CD4-positive, alpha-beta T cell treated with Interleukin-4 for 4 hours (primary cell): ENCODE measurements at regions not wholly inside any gene's neighbourhood (a gene's known extent, or its start where the extent isn't known, plus 50 kb on each side); places are given as distances from the start of the nearest gene placed in this dataset.
"Not testable (repeated sequence)": the region's sequence is repeated elsewhere in the genome, so short reads cannot be mapped to it uniquely, and the experiment has no call there.

Experiments
- DNase-seq: peaks from one replicate; pipeline ENCODE4 v3.0.0-alpha.2; 2020

DNA sequence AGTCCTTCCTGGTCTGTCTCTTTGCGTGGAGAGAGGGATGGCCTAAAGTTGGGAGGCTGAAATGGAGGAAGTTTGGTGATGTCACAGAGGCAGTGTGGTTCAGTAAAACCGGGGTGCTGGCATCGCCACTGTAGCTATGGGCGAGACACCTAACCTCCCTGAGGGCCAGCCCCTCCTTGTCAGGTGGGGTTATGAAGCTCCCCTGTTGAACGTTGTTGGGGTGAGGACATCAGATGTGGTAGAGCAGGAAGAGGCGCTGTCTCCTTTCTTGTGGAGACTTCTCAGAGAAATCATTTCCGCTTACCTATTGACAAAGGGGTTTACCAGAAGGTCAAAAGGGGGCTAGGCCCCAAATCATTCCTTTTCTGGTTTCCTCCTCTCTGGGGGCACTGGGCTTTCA is 294.7 kb downstream of the SIPA1L2 start:
- no peak for DNase-seq

DNA sequence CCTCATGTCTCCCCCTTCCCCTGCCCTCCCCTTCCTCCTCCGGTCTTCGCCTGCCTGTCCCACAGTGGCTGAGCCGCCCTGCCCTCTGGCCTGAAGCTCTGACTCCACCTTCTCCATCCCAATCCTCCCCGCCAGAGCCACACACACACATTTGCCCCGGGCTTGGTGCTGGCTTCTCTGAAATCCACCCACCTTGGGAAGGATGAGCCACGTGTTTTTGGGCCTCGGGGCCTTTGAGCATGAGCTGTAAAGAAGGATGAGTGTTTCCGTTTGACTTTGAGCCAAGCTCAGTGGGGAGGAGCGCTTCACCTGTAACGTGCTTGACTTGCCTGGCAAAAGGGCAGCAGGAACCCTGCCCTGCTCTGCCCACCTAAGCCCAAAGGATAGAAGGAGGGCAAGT is 295.1 kb downstream of the SIPA1L2 start:
- DNase-seq: no peak

DNA sequence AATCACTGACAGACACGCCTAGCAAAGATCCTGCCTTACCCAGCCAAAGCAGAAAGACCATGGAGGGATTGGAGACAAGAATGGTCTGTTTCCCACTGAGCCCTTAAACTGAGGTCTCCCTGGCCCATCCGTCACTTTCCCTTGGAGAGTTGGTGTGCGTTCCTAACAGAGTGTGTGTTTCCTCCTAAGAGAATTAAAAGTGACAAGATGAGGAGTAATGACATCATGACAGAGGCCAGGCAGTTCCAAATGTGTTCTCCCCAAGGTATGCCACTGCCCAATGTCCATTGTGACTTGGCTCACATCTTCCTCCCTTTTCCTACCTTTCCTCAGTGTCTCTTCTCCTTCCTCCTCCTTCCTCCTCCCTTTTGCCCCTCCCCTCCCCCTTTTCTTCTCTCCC is 295.7 kb downstream of the SIPA1L2 start:
- DNase-seq: no peak

GRCh38 chr1:232333419-232333767 is 296.5 kb downstream of the SIPA1L2 start:
- no peak for DNase-seq

DNA sequence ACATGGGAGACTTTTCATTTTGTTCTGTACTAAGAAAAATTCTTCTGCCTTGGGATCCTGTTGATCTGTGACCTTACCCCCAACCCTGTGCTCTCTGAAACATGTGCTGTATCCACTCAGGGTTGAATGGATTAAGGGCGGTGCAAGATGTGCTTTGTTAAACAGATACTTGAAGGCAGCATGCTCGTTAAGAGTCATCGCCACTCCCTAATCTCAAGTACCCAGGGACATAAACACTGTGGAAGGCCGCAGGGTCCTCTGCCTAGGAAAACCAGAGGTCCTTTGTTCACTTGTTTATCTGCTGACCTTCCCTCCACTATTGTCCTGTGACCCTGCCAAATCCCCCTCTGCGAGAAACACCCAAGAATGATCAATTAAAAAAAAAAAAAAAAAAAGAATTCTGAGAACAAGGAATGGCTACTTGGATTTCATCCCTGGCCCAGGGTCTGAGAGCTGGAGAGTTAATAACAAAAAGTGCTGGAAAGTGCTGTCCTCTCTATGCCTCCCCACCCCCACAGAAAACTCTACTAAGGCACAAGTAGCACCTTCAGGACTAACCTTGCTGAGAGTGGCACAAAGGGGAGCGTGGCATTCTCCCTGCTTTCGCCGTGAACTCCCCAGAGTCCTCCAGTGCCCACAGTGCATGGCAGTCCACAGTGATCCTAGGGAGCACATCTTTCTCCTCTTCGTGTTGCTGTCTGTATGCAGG is 297.1 kb downstream of the SIPA1L2 start:
- not testable (repeated sequence) for DNase-seq

- DNase-seq: no peak
These were observed 300.7 kb downstream of the SIPA1L2 start for GRCh38 chr1:232329103-232329813.

GRCh38 chr1:232328486-232329102 is 301.3 kb downstream of the SIPA1L2 start:
- DNase-seq: no peak

DNA sequence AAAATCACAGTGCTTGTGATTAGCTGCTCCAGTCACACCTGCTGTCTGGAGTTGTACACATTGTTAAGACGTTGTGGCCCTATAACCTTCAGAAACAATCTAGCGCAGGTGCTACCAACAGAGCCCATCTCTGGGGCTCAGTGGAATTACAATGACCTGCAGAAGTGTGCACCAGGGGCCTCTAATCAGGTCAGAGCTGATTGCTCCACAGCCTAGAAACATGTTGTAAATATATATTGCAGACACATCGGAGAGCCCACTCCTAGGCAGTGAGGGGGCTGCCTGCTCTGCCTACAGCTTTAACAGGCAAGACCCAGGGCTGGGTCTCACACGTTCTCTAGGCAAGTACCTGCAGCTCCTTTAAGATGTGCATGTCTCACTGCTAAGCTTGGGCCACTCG is 302.0 kb downstream of the SIPA1L2 start:
- no peak for DNase-seq

- DNase-seq: no peak
These were observed 302.7 kb downstream of the SIPA1L2 start for GRCh38 chr1:232327269-232327668.

- DNase-seq: no peak
These were observed 307.7 kb downstream of the SIPA1L2 start for GRCh38 chr1:232322162-232322734.

- no peak for DNase-seq
These were observed 310.3 kb downstream of the SIPA1L2 start for GRCh38 chr1:232319518-232320210.

DNA sequence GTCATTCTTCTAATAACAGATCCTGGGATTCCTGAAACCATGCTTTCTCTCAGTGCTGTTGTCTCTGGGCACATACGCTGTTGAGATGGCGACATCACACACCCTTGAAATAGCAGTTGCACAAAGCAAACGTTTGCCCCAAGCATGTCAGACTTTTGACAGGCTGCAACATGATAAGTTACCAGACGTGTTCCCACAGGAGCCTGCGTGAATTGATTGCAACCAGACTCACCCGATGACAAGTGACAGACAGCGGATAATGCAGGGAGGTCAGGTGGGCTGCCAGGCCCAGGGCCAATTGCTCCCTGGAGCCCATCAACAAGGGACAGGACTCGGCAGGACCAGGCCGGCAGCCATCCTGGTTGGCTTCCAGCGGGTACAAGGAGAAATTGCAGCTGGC is 310.9 kb downstream of the SIPA1L2 start:
- no peak for DNase-seq

- DNase-seq: no peak
These were observed 311.8 kb downstream of the SIPA1L2 start for GRCh38 chr1:232318143-232318542.

DNA sequence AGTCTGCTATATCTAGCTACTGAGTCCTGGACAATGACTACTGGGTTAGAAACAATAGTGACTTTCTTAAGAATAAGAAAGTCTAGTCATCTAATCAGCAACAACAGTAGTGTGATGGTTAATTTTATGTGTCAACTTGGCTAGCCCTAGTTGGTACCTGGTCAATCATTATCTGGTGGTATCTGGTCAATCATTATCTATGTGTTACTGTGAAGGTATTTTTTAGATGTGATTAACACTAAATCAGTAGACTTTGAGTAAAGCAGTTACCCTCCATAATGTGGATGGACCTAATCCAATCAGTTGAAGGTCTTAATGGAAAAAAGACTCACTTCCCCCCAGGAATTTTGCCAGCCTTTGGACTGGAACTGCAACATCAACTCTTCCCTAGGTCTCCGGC is 312.6 kb downstream of the SIPA1L2 start:
- no peak for DNase-seq

DNA sequence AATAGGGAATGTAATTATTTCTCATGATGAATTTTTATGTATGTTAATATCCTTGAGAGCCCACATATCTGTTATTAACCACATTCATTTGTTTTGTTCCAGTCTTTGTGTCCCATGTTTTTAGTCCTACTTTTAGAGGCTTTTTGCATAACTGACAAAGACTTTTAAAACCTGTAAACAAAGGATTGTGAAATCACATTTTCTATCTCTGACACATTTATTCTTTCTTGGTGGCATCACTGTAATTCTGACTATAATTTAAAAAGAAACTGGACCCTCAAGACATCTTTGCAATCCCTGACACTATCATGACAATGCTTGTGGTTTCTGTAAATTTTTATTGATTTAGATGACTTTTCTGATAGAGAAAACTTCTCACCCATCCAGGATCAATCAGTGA is 313.1 kb downstream of the SIPA1L2 start:
- DNase-seq: no peak

DNA sequence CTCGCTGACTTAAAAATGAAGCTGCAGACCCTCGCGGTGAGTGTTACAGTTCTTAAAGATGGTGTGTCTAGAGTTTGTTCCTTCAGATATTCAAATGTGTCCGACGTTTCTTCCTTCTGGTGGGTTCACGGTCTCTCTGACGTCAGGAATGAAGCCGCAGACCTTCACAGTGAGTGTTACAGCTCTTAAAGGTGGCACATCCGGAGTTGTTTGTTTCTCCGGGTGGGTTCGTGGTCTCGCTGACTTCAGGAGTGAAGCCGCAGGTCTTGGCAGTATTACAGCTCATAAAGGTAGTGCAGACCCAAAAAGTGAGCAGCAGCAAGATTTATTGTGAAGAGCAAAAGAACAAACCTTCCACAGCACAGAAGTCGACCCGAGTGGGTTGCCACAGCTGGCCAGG is 316.1 kb downstream of the SIPA1L2 start:
- not testable (repeated sequence) for DNase-seq

DNA sequence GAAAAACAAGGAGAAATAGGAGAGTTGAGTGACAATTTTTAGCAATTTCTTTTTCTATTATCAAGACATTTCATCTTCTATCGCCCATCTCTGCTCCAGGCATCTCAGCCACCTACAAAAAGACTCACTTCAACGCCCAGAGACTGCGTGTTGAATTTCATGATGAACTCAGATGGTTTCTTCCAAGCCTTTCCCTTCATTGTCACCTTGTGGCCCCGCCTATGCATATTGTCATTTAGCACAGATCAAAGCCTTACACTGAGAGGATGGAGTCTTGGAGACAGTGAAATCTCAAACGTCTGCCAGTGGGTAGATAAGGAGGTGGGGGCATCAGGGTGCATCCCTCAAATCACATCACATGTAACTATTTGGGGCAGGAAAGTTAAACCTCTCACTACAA is 319.4 kb downstream of the SIPA1L2 start:
- no peak for DNase-seq

GRCh38 chr1:232308616-232309015 is 321.3 kb downstream of the SIPA1L2 start:
- no peak for DNase-seq

DNA sequence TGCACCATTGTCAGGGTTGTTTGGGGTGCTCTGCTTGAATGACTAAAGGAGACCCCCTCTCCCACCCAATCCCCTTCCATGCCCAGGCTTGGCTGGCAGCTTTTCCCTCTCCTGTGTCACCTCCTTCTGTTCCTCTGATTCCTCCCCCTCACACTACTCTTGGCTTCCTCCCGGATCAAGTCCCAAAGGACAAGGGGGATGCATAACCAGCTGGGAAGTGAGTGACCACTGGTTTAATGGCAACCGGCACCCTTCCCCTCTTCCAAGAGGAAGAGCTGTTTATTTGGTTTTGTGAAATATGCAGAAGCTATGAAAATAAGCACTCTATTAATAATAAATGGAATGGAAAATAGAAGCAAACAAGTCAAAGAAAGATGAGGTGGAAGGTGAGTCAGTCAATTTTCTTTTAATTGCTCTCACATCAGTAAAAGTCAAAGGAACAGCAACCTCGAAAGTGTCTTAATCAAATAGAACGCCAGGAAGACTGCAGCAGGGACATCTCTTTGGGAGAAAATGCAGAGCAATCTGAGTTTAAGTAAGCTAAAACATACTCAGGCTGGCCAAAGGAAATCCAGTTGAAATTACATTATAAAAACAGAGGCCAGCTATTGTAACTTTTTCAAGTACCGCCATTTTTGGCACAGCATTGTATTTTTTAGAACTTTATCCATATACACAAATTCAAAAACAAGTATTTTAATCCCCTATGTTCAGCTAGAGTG is 322.5 kb downstream of the SIPA1L2 start:
- no peak for DNase-seq

- no peak for DNase-seq
These were observed 323.5 kb downstream of the SIPA1L2 start for GRCh38 chr1:232306269-232306961.

- DNase-seq: no peak
These were observed 324.9 kb downstream of the SIPA1L2 start for GRCh38 chr1:232305050-232305449.

GRCh38 chr1:232303222-232303620 is 326.7 kb downstream of the SIPA1L2 start:
- DNase-seq: no peak
